Nephron (organoid): ENCODE measurements at regions not wholly inside any gene's neighbourhood (a gene's known extent, or its start where the extent isn't known, plus 50 kb on each side); places are given as distances from the start of the nearest gene placed in this dataset.
A peak's percentile ranks its signal among the peaks of the same experiment; 100 is the strongest.

ENCODE experiments used
- H3K27ac Mint-ChIP-seq, 3 experiments: 2 replicates each; pipeline ENCODE4 v1.8.0; 2020; ENCODE audit warnings: mixed read lengths in 3 of 3, mild to moderate bottlenecking in 2 of 3, moderate library complexity in 1 of 3
- H3K27me3 Mint-ChIP-seq: 2 replicates; pipeline ENCODE4 v1.8.0; 2021; ENCODE audit warnings: low read depth, mild to moderate bottlenecking, moderate library complexity, mixed read lengths
- H3K36me3 Mint-ChIP-seq: 2 replicates; pipeline ENCODE4 v1.8.0; 2020; ENCODE audit warnings: low read depth, mixed read lengths
- H3K4me1 Mint-ChIP-seq: 2 replicates; pipeline ENCODE4 v1.8.0; 2020; ENCODE audit warnings: mixed read lengths
- H3K4me3 Mint-ChIP-seq, 3 experiments: 2 replicates each; pipeline ENCODE4 v1.8.0; 2020; ENCODE audit warnings: mild to moderate bottlenecking in 3 of 3, mixed read lengths in 3 of 3, moderate library complexity in 2 of 3
- H3K9me3 Mint-ChIP-seq: 2 replicates; pipeline ENCODE4 v1.8.0; 2020; ENCODE audit warnings: mixed read lengths
- TF ChIP-seq, protein P1 (sequence below), 3 experiments: fragments of 200-600 bp; sonication (generic); IDR thresholded peaks; one replicate each; pipeline ENCODE4 v1.5.0; 2021; ENCODE audit warnings: antibody characterized with exemption in 3 of 3; ENCODE audit not compliant: unreplicated experiment in 3 of 3

DNA sequence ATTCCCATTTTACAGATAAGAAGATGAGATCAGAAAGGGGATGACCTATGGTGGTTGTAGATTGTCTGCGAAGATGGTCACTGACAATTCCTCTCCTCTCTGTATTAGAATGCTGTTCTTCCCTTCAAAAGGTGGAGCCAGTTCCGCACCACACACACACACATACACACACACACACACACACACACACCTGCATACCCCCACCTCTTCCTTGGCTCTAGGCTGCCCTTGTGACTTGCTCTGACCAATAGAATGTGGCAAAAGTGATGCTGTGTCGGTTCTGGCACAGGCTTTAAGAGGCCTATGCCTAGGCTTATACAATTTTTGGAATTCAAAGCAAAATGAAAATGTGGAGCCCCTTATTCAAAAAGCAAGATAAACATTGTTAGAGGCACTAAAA, 88.0 kb downstream of the ZFP36L2 start:
- H3K4me1 Mint-ChIP-seq, result peaks cover 50% of the 10 kb centered on the region
- H3K27ac Mint-ChIP-seq, result peak overlapping the region; percentile 76 to 98 (median 78)
- H3K9me3 Mint-ChIP-seq, result no peaks in the 10 kb centered on the region
- H3K4me3 Mint-ChIP-seq, result no peak overlapping the region
- TF ChIP-seq, protein P1, sequence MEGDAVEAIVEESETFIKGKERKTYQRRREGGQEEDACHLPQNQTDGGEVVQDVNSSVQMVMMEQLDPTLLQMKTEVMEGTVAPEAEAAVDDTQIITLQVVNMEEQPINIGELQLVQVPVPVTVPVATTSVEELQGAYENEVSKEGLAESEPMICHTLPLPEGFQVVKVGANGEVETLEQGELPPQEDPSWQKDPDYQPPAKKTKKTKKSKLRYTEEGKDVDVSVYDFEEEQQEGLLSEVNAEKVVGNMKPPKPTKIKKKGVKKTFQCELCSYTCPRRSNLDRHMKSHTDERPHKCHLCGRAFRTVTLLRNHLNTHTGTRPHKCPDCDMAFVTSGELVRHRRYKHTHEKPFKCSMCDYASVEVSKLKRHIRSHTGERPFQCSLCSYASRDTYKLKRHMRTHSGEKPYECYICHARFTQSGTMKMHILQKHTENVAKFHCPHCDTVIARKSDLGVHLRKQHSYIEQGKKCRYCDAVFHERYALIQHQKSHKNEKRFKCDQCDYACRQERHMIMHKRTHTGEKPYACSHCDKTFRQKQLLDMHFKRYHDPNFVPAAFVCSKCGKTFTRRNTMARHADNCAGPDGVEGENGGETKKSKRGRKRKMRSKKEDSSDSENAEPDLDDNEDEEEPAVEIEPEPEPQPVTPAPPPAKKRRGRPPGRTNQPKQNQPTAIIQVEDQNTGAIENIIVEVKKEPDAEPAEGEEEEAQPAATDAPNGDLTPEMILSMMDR (IDR thresholded peaks at IDR 0.05; ENCODE audit: unreplicated experiment in 3 of 3), result no peak
- H3K27me3 Mint-ChIP-seq, result no peaks in the 10 kb centered on the region
- no peaks in the 10 kb centered on the region for H3K36me3 Mint-ChIP-seq

DNA sequence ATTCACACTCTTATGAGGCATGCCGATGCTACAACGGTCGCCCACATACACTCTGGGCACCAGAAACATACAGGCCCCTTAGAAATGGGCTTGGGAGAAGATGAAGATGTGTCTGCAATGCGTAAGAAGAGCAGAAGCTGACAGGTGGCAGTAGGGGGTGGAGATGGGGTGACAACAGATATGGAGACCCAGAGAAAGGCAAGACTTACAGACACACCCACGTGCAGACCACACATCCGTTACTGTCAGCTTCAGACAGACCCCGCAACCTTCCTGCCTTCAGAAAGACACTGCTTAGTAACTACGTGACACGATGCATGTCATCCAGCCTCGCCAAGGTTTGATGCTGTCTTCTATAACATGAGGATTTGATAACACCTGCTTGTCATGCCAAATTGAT, 89.5 kb downstream of the ZFP36L2 start:
- H3K4me3 Mint-ChIP-seq, result no peak overlapping the region
- H3K9me3 Mint-ChIP-seq, result no peaks in the 10 kb centered on the region
- no peaks in the 10 kb centered on the region for H3K36me3 Mint-ChIP-seq
- no peaks in the 10 kb centered on the region for H3K27me3 Mint-ChIP-seq
- H3K27ac Mint-ChIP-seq, result peak overlapping the region; percentile 40 to 70 (median 65)
- TF ChIP-seq, protein P1 (IDR thresholded peaks at IDR 0.05; ENCODE audit: unreplicated experiment in 3 of 3), result no peak
- H3K4me1 Mint-ChIP-seq, result peaks cover 51% of the 10 kb centered on the region

DNA sequence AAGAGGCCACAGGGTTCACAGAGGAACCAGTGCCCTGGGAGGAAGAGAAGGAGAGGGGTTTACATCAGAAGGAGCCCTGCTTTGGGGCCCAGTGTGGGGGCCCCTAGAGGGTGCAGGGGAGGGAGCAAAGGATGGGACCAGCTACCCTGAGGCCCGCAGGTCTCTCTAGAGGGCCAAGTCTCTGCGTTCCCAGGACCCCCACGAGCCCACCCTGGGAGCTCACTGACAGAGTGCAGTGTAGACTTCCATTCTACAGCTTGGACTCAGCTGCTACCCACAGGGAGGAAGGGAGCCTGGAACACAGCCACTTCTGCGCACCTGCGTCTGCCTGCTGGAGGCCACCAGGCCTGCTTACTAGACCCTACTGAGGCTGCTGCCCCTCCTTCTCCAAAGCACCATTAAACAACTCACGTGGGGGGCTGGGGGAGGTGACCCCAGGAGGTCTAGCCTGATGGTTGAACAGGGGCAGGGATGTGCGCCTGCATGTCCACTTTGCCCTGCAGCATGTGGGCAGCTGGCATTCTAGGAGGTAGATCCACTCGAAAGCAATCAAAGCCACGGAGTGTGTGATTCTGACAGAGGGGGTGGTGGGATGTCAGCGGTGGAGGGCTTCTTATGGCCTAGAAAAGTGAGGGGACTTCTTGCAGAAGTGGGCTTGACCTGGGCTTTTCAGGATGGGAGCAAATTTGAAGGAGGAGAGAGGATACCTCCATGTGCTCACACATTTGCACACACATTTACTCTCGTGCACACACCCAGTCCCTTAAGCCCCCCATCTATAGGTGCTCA, 90.2 kb downstream of the ZFP36L2 start:
- Mint-ChIP-seq H3K27me3 (no peaks in the 10 kb centered on the region), H3K36me3 (no peaks in the 10 kb centered on the region), H3K4me1 (peaks cover 56% of the 10 kb centered on the region), H3K9me3 (no peaks in the 10 kb centered on the region), H3K4me3 (no peak overlapping the region), H3K27ac (peak overlapping the region; percentile 70 to 91 (median 82))
- TF ChIP-seq, protein P1 (IDR thresholded peaks at IDR 0.05; ENCODE audit: unreplicated experiment in 3 of 3), result no peak

DNA sequence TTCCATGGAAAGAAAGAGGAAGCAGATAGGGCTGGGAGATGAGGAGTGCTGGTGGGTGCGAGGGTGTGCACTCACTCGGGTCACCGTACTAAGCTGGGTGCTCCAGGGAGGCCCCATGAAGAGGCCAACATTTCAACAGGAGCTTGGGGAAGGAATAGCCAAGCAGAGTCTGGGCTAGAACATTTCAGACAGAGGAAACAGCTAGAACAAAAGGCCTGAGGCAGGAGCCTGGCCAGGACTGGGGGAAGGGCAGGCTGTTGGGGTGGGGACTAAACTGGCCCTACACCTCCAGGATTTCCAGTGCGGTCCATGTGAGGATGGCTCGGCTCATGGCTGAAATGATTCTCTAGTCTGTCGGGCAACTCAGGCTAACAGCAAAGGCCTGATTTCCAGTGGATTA, 90.8 kb downstream of the ZFP36L2 start:
- Mint-ChIP-seq H3K9me3 (no peaks in the 10 kb centered on the region), H3K36me3 (no peaks in the 10 kb centered on the region), H3K4me1 (peaks cover 55% of the 10 kb centered on the region), H3K27ac (peak overlapping the region; percentile 70 to 91 (median 82)), H3K27me3 (no peaks in the 10 kb centered on the region), H3K4me3 (no peak overlapping the region)
- TF ChIP-seq, protein P1 (IDR thresholded peaks at IDR 0.05; ENCODE audit: unreplicated experiment in 3 of 3), result no peak

DNA sequence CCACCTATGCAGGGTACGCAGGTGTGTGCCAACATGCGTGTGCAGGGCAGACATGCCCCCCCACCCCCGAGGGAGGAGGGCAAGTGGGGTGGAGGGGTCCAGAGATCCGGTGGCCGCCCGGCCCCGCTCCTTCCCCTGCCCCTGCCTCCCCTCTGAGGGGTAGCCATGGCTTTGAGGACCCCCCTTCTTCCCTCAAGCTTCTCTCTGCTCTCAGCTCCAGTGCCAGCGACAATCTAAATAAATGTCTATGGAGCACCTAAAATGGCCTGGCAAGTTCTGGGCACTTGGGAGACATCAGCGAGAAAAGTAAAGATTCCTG, 91.9 kb downstream of the ZFP36L2 start:
- Mint-ChIP-seq H3K4me1 (peaks cover 55% of the 10 kb centered on the region), H3K36me3 (no peaks in the 10 kb centered on the region), H3K27ac (no peak overlapping the region), H3K4me3 (no peak overlapping the region), H3K27me3 (no peaks in the 10 kb centered on the region), H3K9me3 (no peaks in the 10 kb centered on the region)
- TF ChIP-seq, protein P1 (IDR thresholded peaks at IDR 0.05; ENCODE audit: unreplicated experiment in 3 of 3), result no peak
